WERI-Rb-1 (cell line): ENCODE measurements at regions not wholly inside any gene's neighbourhood (a gene's known extent, or its start where the extent isn't known, plus 50 kb on each side); places are given as distances from the start of the nearest gene placed in this dataset.

ENCODE experiments used
- DNase-seq: peaks from one replicate; pipeline ENCODE4 v3.0.0-alpha.2; 2020
- H3K27ac ChIP-seq: fragments of 250-450 bp; sonication (Bioruptor Pico); 2 replicates; pipeline ENCODE4 v1.5.1; 2020; ENCODE audit warnings: mild to moderate bottlenecking, moderate library complexity
- H3K27me3 ChIP-seq: fragments of 250-450 bp; sonication (Bioruptor Pico); 2 replicates; pipeline ENCODE4 v1.5.1; 2021; ENCODE audit warnings: mild to moderate bottlenecking, low read depth, moderate library complexity; ENCODE audit not compliant: insufficient read depth, severe bottlenecking
- H3K36me3 ChIP-seq: fragments of 250-450 bp; sonication (Bioruptor Pico); 2 replicates; pipeline ENCODE4 v1.5.1; 2020; ENCODE audit warnings: mild to moderate bottlenecking, moderate library complexity
- H3K4me3 ChIP-seq: 2 replicates; pipeline ENCODE4 v1.5.1; 2011; ENCODE audit warnings: low read depth, mild to moderate bottlenecking, control low read depth, low read length
- H3K9me3 ChIP-seq: fragments of 250-450 bp; sonication (Bioruptor Pico); 2 replicates; pipeline ENCODE4 v1.5.1; 2021; ENCODE audit warnings: mild to moderate bottlenecking, moderate library complexity; ENCODE audit not compliant: severe bottlenecking
- TF ChIP-seq, protein P1 (sequence below): IDR thresholded peaks from 2 replicates; pipeline ENCODE4 v1.5.1; 2011; ENCODE audit warnings: low read depth, mild to moderate bottlenecking, control low read depth, inconsistent platforms, low read length

DNA sequence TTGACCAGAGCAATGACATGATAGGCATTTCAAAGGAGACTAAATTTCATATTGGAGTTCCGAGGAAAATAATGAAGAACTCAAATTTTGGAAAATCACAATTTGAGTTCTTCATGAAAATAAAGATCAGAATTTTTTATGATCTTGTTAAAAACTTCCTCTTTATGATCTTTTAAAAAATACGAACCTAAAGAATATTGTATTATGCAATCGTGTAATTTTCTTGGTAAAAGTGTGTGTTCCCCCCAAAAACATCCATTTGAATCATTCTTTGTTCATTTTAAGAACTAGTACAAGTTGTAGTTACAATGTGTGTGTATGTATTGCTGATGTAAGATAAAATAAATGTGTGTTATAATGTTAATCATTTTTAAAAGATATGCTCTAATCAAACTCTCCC lies 79.3 kb upstream of the PDK4 start:
- H3K27me3 ChIP-seq = no peaks in the 10 kb centered on the region
- no peaks in the 10 kb centered on the region for H3K36me3 ChIP-seq
- no peak overlapping the region for H3K4me3 ChIP-seq
- DNase-seq = no peak
- TF ChIP-seq, protein P1, sequence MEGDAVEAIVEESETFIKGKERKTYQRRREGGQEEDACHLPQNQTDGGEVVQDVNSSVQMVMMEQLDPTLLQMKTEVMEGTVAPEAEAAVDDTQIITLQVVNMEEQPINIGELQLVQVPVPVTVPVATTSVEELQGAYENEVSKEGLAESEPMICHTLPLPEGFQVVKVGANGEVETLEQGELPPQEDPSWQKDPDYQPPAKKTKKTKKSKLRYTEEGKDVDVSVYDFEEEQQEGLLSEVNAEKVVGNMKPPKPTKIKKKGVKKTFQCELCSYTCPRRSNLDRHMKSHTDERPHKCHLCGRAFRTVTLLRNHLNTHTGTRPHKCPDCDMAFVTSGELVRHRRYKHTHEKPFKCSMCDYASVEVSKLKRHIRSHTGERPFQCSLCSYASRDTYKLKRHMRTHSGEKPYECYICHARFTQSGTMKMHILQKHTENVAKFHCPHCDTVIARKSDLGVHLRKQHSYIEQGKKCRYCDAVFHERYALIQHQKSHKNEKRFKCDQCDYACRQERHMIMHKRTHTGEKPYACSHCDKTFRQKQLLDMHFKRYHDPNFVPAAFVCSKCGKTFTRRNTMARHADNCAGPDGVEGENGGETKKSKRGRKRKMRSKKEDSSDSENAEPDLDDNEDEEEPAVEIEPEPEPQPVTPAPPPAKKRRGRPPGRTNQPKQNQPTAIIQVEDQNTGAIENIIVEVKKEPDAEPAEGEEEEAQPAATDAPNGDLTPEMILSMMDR = no peak
- H3K27ac ChIP-seq = no peak overlapping the region
- no peaks in the 10 kb centered on the region for H3K9me3 ChIP-seq

DNA sequence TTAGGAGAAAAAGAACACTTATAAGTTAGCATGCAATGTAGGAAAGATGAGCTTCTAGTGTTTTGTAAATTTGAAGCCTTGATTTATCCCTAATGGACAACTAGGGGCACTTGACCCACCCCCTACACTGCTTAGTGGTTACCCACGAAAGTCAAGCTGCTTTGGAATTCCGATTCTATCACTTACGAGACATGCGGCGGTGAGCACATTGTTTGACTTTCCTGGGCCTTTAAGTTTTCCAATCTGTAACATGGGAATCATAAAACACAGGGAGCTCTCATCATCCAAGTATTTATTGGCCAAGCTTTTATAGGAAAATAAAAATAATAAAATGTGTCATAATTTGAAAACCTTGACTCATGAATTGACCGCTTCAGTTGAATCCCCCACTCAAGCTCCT lies 78.7 kb upstream of the PDK4 start:
- Histone ChIP-seq H3K27ac (no peak overlapping the region), H3K36me3 (no peaks in the 10 kb centered on the region), H3K9me3 (no peaks in the 10 kb centered on the region), H3K4me3 (no peak overlapping the region), H3K27me3 (no peaks in the 10 kb centered on the region)
- DNase-seq = no peak
- TF ChIP-seq, protein P1 = no peak

DNA sequence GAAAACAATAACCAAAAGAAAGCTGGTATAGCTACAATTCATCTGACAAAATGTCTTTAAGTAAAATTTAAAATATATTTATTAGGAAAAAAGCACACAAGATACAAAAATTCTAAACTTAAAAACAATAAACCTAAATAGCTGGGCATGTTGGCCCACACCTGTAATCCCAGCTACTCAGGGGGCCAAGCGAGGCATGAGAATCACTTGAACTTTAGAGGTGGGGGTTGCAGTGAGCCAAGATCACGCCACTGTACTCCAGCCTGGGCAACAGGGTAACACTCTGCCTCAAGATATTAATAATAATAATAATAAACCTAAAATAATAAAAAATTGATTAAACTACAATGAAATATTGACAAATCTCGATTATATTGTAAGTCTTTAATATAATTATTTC lies 77.8 kb upstream of the PDK4 start:
- no peak overlapping the region for H3K4me3 ChIP-seq

DNA sequence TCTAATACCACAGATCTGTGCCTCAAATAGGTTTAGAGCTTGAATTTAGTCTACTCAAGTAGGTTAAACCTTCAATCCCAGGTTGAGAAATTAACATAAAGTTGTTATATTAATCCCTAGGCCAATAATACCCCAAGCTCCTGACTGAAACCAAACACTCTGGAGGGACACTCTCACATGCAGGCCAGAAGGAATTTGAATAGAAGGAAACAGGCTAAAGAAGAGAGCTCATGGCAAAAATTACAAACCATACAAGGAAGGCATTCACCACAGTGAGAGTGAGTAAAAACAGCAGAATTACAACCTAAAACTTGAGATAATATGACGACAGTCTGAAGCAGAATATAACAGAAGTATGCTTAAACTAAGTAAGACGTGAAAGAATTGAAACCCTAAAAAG lies 76.1 kb upstream of the PDK4 start:
- TF ChIP-seq, protein P1 = no peak
- Histone ChIP-seq H3K4me3 (no peak overlapping the region), H3K27me3 (no peaks in the 10 kb centered on the region), H3K9me3 (no peaks in the 10 kb centered on the region), H3K36me3 (no peaks in the 10 kb centered on the region), H3K27ac (no peak overlapping the region)
- no peak for DNase-seq

More for the DNA sequence above, 77.8 kb upstream of the PDK4 start:
- TF ChIP-seq, protein P1 = no peak
- no peaks in the 10 kb centered on the region for H3K27me3 ChIP-seq
- H3K27ac ChIP-seq = no peak overlapping the region
- H3K36me3 ChIP-seq = no peaks in the 10 kb centered on the region
- DNase-seq = no peak
- H3K9me3 ChIP-seq = no peaks in the 10 kb centered on the region

DNA sequence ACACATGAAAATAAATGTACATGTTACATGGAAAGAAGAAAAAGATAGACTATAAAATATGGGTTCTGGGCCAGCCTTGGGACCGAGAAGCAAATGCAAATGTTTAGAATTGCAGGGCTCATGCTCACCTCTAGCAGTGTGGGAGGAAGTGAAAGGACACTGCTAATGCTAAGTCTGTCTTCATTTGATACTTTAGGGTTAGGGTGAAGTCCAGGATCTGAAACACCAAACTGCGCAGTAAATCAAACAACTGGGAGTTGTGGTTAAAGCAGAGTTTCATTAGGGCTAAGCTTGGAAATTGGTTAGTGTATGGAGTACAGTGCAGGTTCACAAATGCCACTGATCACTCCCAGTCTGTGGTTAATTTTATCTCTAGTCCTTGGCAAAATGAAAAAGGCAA lies 73.2 kb upstream of the PDK4 start:
- Histone ChIP-seq H3K36me3 (no peaks in the 10 kb centered on the region), H3K9me3 (no peaks in the 10 kb centered on the region), H3K27ac (no peak overlapping the region), H3K27me3 (no peaks in the 10 kb centered on the region), H3K4me3 (no peak overlapping the region)
- DNase-seq = no peak
- TF ChIP-seq, protein P1 = no peak

DNA sequence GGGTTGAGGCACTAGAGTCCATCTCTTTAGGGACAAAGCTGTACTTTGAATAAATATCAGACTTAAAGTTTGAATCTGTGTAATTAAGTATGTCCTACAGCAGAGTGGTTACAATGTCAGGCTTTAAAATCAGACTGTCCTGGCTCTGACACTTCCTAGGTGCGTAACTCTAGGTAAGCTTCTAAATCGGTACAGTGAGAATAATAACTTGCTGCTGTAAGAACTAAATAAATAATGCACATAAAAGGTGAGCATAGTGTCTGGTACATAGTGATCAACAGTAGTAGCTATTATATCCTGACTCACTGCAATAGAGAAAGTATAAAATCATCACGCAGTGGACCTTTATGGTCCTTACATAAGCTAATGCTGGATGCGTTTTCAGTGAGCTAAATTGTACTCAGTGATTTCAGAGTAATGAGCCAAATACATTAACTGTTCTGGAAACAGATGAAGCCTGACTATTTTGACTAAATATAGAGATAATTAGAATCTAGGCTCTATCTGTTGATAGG lies 72.2 kb upstream of the PDK4 start:
- no peaks in the 10 kb centered on the region for H3K9me3 ChIP-seq
- DNase-seq = no peak
- H3K36me3 ChIP-seq = no peaks in the 10 kb centered on the region
- H3K4me3 ChIP-seq = no peak overlapping the region
- H3K27ac ChIP-seq = no peak overlapping the region
- TF ChIP-seq, protein P1 = no peak
- no peaks in the 10 kb centered on the region for H3K27me3 ChIP-seq
